G401.6 (cell line): ENCODE measurements at regions not wholly inside any gene's neighbourhood (a gene's known extent, or its start where the extent isn't known, plus 50 kb on each side); places are given as distances from the start of the nearest gene placed in this dataset.

Experiments
- FAIRE-seq: peaks from 2 replicates; lab custom pipeline; 2012; peaks lifted over from hg19 to GRCh38; lab: Jason Lieb, UNC

DNA sequence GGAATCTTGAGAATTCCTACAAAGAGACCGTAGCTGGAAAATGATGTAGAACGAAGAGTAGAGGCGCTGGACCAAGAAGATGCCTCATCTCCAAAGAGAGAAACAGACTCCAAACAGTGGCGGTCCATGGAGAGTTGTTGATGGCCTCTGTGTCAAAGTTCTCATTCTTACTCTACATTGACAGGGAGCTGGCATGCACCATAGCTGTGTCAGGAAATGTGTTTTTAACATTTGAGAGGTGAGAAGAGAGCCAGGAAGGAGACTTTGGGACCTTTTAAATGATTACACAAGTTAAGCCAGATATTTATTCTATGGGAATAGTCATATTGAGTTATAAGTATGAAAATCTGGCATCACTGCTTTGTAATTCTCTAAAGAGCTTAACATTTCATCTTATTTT lies 61.5 kb upstream of the FERD3L start:
- no peak for FAIRE-seq

- no peak for FAIRE-seq
These were observed 58.5 kb upstream of the FERD3L start for GRCh38 chr7:19203686-19204085.

- FAIRE-seq, result no peak
These were observed 57.4 kb upstream of the FERD3L start for GRCh38 chr7:19202599-19202998.
